ENCODE measurements at regions not wholly inside any gene's neighbourhood (a gene's known extent, or its start where the extent isn't known, plus 50 kb on each side); places are given as distances from the start of the nearest gene placed in this dataset.

DNA sequence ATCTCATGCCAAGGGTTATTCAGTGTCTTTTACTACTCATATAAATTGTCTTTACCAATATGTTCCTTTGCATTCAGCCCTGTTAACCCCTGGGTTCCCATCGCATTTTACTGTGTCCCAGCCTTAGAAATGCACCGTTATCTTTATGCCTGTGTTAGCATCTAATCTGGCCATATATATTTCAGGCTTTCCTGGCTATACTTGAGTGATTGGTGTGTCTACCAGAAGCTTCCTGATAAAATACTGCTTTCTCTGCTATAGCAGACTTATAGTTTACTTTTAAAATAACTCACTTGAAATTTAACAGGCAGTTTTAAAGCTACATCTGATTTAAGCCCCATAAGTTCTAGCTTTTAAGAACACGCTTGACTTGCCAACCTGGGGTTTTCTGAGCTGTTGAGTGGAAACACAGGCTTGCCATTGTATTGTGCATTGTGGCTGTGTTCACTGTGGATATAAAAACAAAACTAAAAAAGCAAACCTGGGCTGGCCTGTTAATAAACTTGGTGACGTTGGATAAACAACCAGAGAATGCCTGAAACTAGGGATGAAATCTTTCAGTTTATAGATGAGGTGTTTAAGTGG lies 185.3 kb upstream of the TAPT1 start:
- TF ChIP-seq CTCF (conservative IDR thresholded peaks at IDR 0.05) = no peak
- TF ChIP-seq EZH2 (IDR thresholded peaks at IDR 0.05; ENCODE audit: low read depth) = no peak

Measured in PC-9 (cell line).